Activated CD4-positive, alpha-beta T cell treated with anti-CD3 and anti-CD28 coated beads for 48 hours (primary cell): ENCODE measurements at regions not wholly inside any gene's neighbourhood (a gene's known extent, or its start where the extent isn't known, plus 50 kb on each side); places are given as distances from the start of the nearest gene placed in this dataset.
"Not testable (repeated sequence)": the region's sequence is repeated elsewhere in the genome, so short reads cannot be mapped to it uniquely, and the experiment has no call there.

Source experiments
- DNase-seq: peaks from one replicate; pipeline ENCODE4 v3.0.0-alpha.2; 2020

GRCh38 chr18:73045037-73045436 lies 177.2 kb upstream of the NETO1 start:
- no peak for DNase-seq

GRCh38 chr18:73043611-73044010 lies 175.8 kb upstream of the NETO1 start:
- DNase-seq = no peak

GRCh38 chr18:73043211-73043610 lies 175.4 kb upstream of the NETO1 start:
- no peak for DNase-seq

GRCh38 chr18:73040247-73040646 lies 172.5 kb upstream of the NETO1 start:
- DNase-seq = no peak

- no peak for DNase-seq
These were observed 170.5 kb upstream of the NETO1 start for GRCh38 chr18:73038336-73038735.

GRCh38 chr18:73023975-73024374 lies 156.2 kb upstream of the NETO1 start:
- no peak for DNase-seq

GRCh38 chr18:73009691-73010090 lies 141.9 kb upstream of the NETO1 start:
- DNase-seq = no peak

- no peak for DNase-seq
These were observed 140.1 kb upstream of the NETO1 start for GRCh38 chr18:73007915-73008308.

GRCh38 chr18:73007195-73007914 lies 139.6 kb upstream of the NETO1 start:
- no peak for DNase-seq

- DNase-seq = no peak
These were observed 138.5 kb upstream of the NETO1 start for GRCh38 chr18:73006331-73006730.

- no peak for DNase-seq
These were observed 136.5 kb upstream of the NETO1 start for GRCh38 chr18:73004260-73004659.

- DNase-seq = no peak
These were observed 132.3 kb upstream of the NETO1 start for GRCh38 chr18:72999971-73000607.

GRCh38 chr18:72995558-72995957 lies 127.8 kb upstream of the NETO1 start:
- no peak for DNase-seq

- no peak for DNase-seq
These were observed 125.5 kb upstream of the NETO1 start for GRCh38 chr18:72993250-72993649.

GRCh38 chr18:72991379-72991778 lies 123.6 kb upstream of the NETO1 start:
- no peak for DNase-seq

- DNase-seq = not testable (repeated sequence)
These were observed 119.8 kb upstream of the NETO1 start for GRCh38 chr18:72987570-72987969.

- DNase-seq = no peak
These were observed 118.3 kb upstream of the NETO1 start for GRCh38 chr18:72986103-72986502.

- no peak for DNase-seq
These were observed 117.9 kb upstream of the NETO1 start for GRCh38 chr18:72985686-72986085.

- no peak for DNase-seq
These were observed 116.5 kb upstream of the NETO1 start for GRCh38 chr18:72984290-72984689.

GRCh38 chr18:72973841-72974240 lies 106.1 kb upstream of the NETO1 start:
- no peak for DNase-seq

GRCh38 chr18:72965616-72966015 lies 97.8 kb upstream of the NETO1 start:
- no peak for DNase-seq

GRCh38 chr18:72958195-72958594 lies 90.4 kb upstream of the NETO1 start:
- DNase-seq = not testable (repeated sequence)

- DNase-seq = no peak
These were observed 80.7 kb upstream of the NETO1 start for GRCh38 chr18:72948439-72948838.

- DNase-seq = no peak
These were observed 75.0 kb upstream of the NETO1 start for GRCh38 chr18:72942766-72943165.

- DNase-seq = no peak
These were observed 73.2 kb upstream of the NETO1 start for GRCh38 chr18:72940986-72941385.
